Thoracic aorta (tissue), 2 donors: ENCODE measurements at regions not wholly inside any gene's neighbourhood (a gene's known extent, or its start where the extent isn't known, plus 50 kb on each side); places are given as distances from the start of the nearest gene placed in this dataset.

ENCODE experiments used
- ATAC-seq: fragments of 150-250 bp; one replicate; pipeline ENCODE4 v1.8.0; 2017; ENCODE audit warnings: low read depth; ENCODE audit not compliant: insufficient number of reproducible peaks, low FRiP score
- DNase-seq: peaks from one replicate; pipeline ENCODE4 v3.0.0-alpha.2; 2020; ENCODE audit warnings: low spot score
- H3K27ac ChIP-seq, 2 donors: fragments of 200-600 bp; sonication (generic); 1 replicate in 1 of 2; 2 replicates in 1 of 2; pipeline ENCODE4 v1.5.1; 2016; ENCODE audit warnings: mild to moderate bottlenecking in 2 of 2, moderate library complexity in 2 of 2
- H3K27me3 ChIP-seq: fragments of 200-600 bp; sonication (generic); replicated peaks from 2 replicates; pipeline ENCODE4 v1.6.0; 2016; ENCODE audit warnings: mild to moderate bottlenecking; ENCODE audit not compliant: insufficient read depth
- H3K36me3 ChIP-seq: fragments of 200-600 bp; sonication (generic); one replicate; pipeline ENCODE4 v1.5.1; 2016
- H3K4me1 ChIP-seq, 2 donors: fragments of 200-600 bp; sonication (generic); 1 replicate in 1 of 2; 2 replicates in 1 of 2; pipeline versions ENCODE4 v1.5.1 to v1.6.0; 2016; ENCODE audit warnings: low read depth in 2 of 2, mild to moderate bottlenecking in 1 of 2; ENCODE audit not compliant: control insufficient read depth in 1 of 2
- H3K4me3 ChIP-seq: fragments of 200-600 bp; sonication (generic); 2 replicates; pipeline ENCODE4 v1.5.1; 2016; ENCODE audit warnings: mild to moderate bottlenecking
- H3K9me3 ChIP-seq: fragments of 200-600 bp; sonication (generic); 2 replicates; pipeline ENCODE4 v1.5.1; 2016
- TF ChIP-seq, protein P1 (sequence below): fragments of 200-600 bp; sonication (generic); IDR thresholded peaks from one replicate; pipeline ENCODE4 v1.5.1; 2019; ENCODE audit warnings: antibody characterized with exemption

- Histone ChIP-seq H3K4me1 (no peaks in the 10 kb centered on the region), H3K27ac (no peak overlapping the region), H3K27me3 (no peaks in the 10 kb centered on the region), H3K4me3 (no peak overlapping the region), H3K36me3 (no peaks in the 10 kb centered on the region), H3K9me3 (peaks cover 3% of the 10 kb centered on the region)
- ATAC-seq (no peak), DNase-seq (no peak)
- TF ChIP-seq, protein P1, sequence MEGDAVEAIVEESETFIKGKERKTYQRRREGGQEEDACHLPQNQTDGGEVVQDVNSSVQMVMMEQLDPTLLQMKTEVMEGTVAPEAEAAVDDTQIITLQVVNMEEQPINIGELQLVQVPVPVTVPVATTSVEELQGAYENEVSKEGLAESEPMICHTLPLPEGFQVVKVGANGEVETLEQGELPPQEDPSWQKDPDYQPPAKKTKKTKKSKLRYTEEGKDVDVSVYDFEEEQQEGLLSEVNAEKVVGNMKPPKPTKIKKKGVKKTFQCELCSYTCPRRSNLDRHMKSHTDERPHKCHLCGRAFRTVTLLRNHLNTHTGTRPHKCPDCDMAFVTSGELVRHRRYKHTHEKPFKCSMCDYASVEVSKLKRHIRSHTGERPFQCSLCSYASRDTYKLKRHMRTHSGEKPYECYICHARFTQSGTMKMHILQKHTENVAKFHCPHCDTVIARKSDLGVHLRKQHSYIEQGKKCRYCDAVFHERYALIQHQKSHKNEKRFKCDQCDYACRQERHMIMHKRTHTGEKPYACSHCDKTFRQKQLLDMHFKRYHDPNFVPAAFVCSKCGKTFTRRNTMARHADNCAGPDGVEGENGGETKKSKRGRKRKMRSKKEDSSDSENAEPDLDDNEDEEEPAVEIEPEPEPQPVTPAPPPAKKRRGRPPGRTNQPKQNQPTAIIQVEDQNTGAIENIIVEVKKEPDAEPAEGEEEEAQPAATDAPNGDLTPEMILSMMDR = no peak
Measured at GRCh38 chr7:26052706-26053105, 99.3 kb upstream of the NFE2L3 start.

GRCh38 chr7:26054386-26054785, 97.6 kb upstream of the NFE2L3 start:
- Histone ChIP-seq H3K36me3 (no peaks in the 10 kb centered on the region), H3K4me3 (no peak overlapping the region), H3K4me1 (no peaks in the 10 kb centered on the region), H3K27me3 (no peaks in the 10 kb centered on the region), H3K27ac (no peak overlapping the region), H3K9me3 (peaks cover 3% of the 10 kb centered on the region)
- TF ChIP-seq, protein P1 = no peak
- no peak for DNase-seq
- no peak for ATAC-seq

GRCh38 chr7:26055241-26055640, 96.8 kb upstream of the NFE2L3 start:
- H3K4me1 ChIP-seq = no peaks in the 10 kb centered on the region
- H3K27me3 ChIP-seq = no peaks in the 10 kb centered on the region
- DNase-seq (no peak), ATAC-seq (no peak)
- no peak overlapping the region for H3K4me3 ChIP-seq
- no peaks in the 10 kb centered on the region for H3K36me3 ChIP-seq
- peaks cover 3% of the 10 kb centered on the region for H3K9me3 ChIP-seq
- TF ChIP-seq, protein P1 = no peak
- H3K27ac ChIP-seq = no peak overlapping the region

GRCh38 chr7:26060733-26061677, 91.0 kb upstream of the NFE2L3 start:
- Histone ChIP-seq H3K27ac (no peak overlapping the region), H3K27me3 (no peaks in the 10 kb centered on the region), H3K4me3 (no peak overlapping the region), H3K9me3 (no peaks in the 10 kb centered on the region), H3K36me3 (no peaks in the 10 kb centered on the region), H3K4me1 (no peaks in the 10 kb centered on the region)
- TF ChIP-seq, protein P1 = no peak
- ATAC-seq = no peak
- no peak for DNase-seq

- Histone ChIP-seq H3K27me3 (no peaks in the 10 kb centered on the region), H3K9me3 (no peaks in the 10 kb centered on the region), H3K4me1 (no peaks in the 10 kb centered on the region), H3K4me3 (no peak overlapping the region), H3K36me3 (no peaks in the 10 kb centered on the region), H3K27ac (no peak overlapping the region)
- ATAC-seq = no peak
- TF ChIP-seq, protein P1 = peak; percentile 76
- no peak for DNase-seq
Measured at GRCh38 chr7:26061678-26062603, 90.1 kb upstream of the NFE2L3 start.
